PC-3 (cell line): ENCODE measurements at regions not wholly inside any gene's neighbourhood (a gene's known extent, or its start where the extent isn't known, plus 50 kb on each side); places are given as distances from the start of the nearest gene placed in this dataset.

Experiments used
- ATAC-seq: fragments of 200-7000 bp; cut with Tn5 transposase; 2 replicates; pipeline ENCODE4 v1.9.1; 2020; ENCODE audit warnings: mild to moderate bottlenecking, moderate library complexity
- BruUV-seq: library from RNA; stranded (reverse); fragments of 400-500 nt; replicated peaks from 2 replicates; lab custom pipeline; 2021; lab: Mats Ljungman, UMichigan
- CTCF ChIA-PET: fragments of 300-600 bp; sonication (Branson Sonifier 250); formaldehyde crosslinking; loops from one replicate; lab custom pipeline; 2022; ENCODE audit warnings: antibody characterized with exemption; lab: Charles Lee
- POLR2A ChIA-PET: fragments of 300-600 bp; sonication (Branson Sonifier 250); formaldehyde crosslinking; loops from one replicate; lab custom pipeline; 2022; ENCODE audit warnings: antibody characterized with exemption; ENCODE audit not compliant: unreplicated experiment; lab: Charles Lee
- DNase-seq: peaks from one replicate; pipeline ENCODE4 v3.0.0-alpha.2; 2015
- H2AFZ ChIP-seq: fragments of 300-600 bp; sonication (generic); 2 replicates; pipeline ENCODE4 v1.6.0; 2016; ENCODE audit warnings: antibody characterized with exemption, low read length
- H3F3A ChIP-seq: fragments of 300-600 bp; sonication (generic); one replicate; pipeline ENCODE4 v1.6.0; 2017; ENCODE audit warnings: antibody characterized with exemption, low read length, control low read depth, mild to moderate bottlenecking; ENCODE audit not compliant: unreplicated experiment
- H3K27ac ChIP-seq: fragments of 300-600 bp; sonication (generic); 2 replicates; pipeline ENCODE4 v1.5.1; 2016; ENCODE audit warnings: mild to moderate bottlenecking, low read length
- H3K27me3 ChIP-seq: fragments of 300-600 bp; sonication (generic); 2 replicates; pipeline ENCODE4 v1.6.1; 2016; ENCODE audit warnings: low read length, mixed read lengths
- H3K36me3 ChIP-seq: fragments of 300-600 bp; sonication (generic); 2 replicates; pipeline ENCODE4 v1.6.1; 2016; ENCODE audit warnings: low read depth, mixed run types, low read length, mixed read lengths
- H3K4me1 ChIP-seq: fragments of 300-600 bp; sonication (generic); 2 replicates; pipeline ENCODE4 v1.5.1; 2016; ENCODE audit warnings: low read length; ENCODE audit not compliant: insufficient read depth
- H3K4me2 ChIP-seq: fragments of 300-600 bp; sonication (generic); 2 replicates; pipeline ENCODE4 v1.6.0; 2016; ENCODE audit warnings: low read length
- H3K4me3 ChIP-seq: fragments of 300-600 bp; sonication (generic); 2 replicates; pipeline ENCODE4 v1.5.1; 2016; ENCODE audit warnings: mild to moderate bottlenecking, low read length, mixed read lengths
- H3K79me2 ChIP-seq: fragments of 300-600 bp; sonication (generic); 2 replicates; pipeline ENCODE4 v1.6.1; 2017; ENCODE audit warnings: low read length, mixed read lengths
- H3K9ac ChIP-seq: fragments of 300-600 bp; sonication (generic); 2 replicates; pipeline ENCODE4 v1.6.0; 2016; ENCODE audit warnings: mild to moderate bottlenecking, low read length
- H3K9me2 ChIP-seq: fragments of 300-600 bp; sonication (generic); replicated peaks from 2 replicates; pipeline ENCODE4 v1.6.1; 2016; ENCODE audit warnings: mixed run types, low read length, mixed read lengths
- H3K9me3 ChIP-seq: fragments of 300-600 bp; sonication (generic); 2 replicates; pipeline ENCODE4 v1.6.1; 2016; ENCODE audit warnings: low read length, mixed read lengths
- H4K20me1 ChIP-seq: fragments of 300-600 bp; sonication (generic); 2 replicates; pipeline ENCODE4 v1.6.1; 2016; ENCODE audit warnings: low read length, mixed read lengths
- EZH2 ChIP-seq: fragments of 300-600 bp; sonication (generic); IDR thresholded peaks from one replicate; pipeline ENCODE4 v1.6.1; 2017; ENCODE audit warnings: antibody characterized with exemption, mild to moderate bottlenecking, low read length; ENCODE audit not compliant: unreplicated experiment
- EZH2phosphoT487 ChIP-seq: fragments of 300-600 bp; sonication (generic); IDR thresholded peaks from 2 replicates; pipeline ENCODE4 v1.6.1; 2018; ENCODE audit warnings: mild to moderate bottlenecking, antibody characterized with exemption, low read length, borderline replicate concordance
- intact Hi-C: fragments of 100-400 bp; cut with micrococcal nuclease; formaldehyde crosslinking; loops from 2 replicates; pipeline ENCODE4 v1.9.0; 2023
- TF ChIP-seq, protein P1 (sequence below): fragments of 300-600 bp; sonication (generic); conservative IDR thresholded peaks from 2 replicates; pipeline ENCODE4 v1.5.1; 2017; ENCODE audit warnings: antibody characterized with exemption, low read depth, mild to moderate bottlenecking, low read length

GRCh38 chr5:118321081-118321480 lies 667.3 kb downstream of the DTWD2 start:
- Histone ChIP-seq H3K4me2 (no peak overlapping the region), H2AFZ (no peak overlapping the region), H3K4me3 (no peak overlapping the region), H3K9me3 (no peaks in the 10 kb centered on the region; the same call in 1 of the 2 replicates), H3K9me2 (no peaks in the 10 kb centered on the region), H3F3A (no peaks in the 10 kb centered on the region), H4K20me1 (no peaks in the 10 kb centered on the region), H3K36me3 (no peaks in the 10 kb centered on the region), H3K27ac (no peak overlapping the region), H3K27me3 (no peaks in the 10 kb centered on the region), H3K9ac (no peak overlapping the region), H3K4me1 (no peaks in the 10 kb centered on the region), H3K79me2 (no peaks in the 10 kb centered on the region)
- intact Hi-C loops: no loop called here
- ChIA-PET CTCF (no interaction called here), POLR2A (no interaction called here)
- TF ChIP-seq EZH2 (no peak), EZH2phosphoT487 (no peak)
- TF ChIP-seq, protein P1, sequence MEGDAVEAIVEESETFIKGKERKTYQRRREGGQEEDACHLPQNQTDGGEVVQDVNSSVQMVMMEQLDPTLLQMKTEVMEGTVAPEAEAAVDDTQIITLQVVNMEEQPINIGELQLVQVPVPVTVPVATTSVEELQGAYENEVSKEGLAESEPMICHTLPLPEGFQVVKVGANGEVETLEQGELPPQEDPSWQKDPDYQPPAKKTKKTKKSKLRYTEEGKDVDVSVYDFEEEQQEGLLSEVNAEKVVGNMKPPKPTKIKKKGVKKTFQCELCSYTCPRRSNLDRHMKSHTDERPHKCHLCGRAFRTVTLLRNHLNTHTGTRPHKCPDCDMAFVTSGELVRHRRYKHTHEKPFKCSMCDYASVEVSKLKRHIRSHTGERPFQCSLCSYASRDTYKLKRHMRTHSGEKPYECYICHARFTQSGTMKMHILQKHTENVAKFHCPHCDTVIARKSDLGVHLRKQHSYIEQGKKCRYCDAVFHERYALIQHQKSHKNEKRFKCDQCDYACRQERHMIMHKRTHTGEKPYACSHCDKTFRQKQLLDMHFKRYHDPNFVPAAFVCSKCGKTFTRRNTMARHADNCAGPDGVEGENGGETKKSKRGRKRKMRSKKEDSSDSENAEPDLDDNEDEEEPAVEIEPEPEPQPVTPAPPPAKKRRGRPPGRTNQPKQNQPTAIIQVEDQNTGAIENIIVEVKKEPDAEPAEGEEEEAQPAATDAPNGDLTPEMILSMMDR: no peak
- ATAC-seq (no peak), DNase-seq (no peak)
- no TSS peak for BruUV-seq

GRCh38 chr5:118320121-118320520 lies 668.2 kb downstream of the DTWD2 start:
- Histone ChIP-seq H2AFZ (no peak overlapping the region), H3K27me3 (no peaks in the 10 kb centered on the region), H3K4me1 (no peaks in the 10 kb centered on the region), H3F3A (no peaks in the 10 kb centered on the region), H3K4me3 (no peak overlapping the region), H3K4me2 (no peak overlapping the region), H3K9ac (no peak overlapping the region), H4K20me1 (no peaks in the 10 kb centered on the region), H3K9me2 (no peaks in the 10 kb centered on the region), H3K36me3 (no peaks in the 10 kb centered on the region), H3K79me2 (no peaks in the 10 kb centered on the region), H3K9me3 (no peaks in the 10 kb centered on the region), H3K27ac (no peak overlapping the region)
- BruUV-seq: no TSS peak
- ATAC-seq (no peak), DNase-seq (no peak)
- intact Hi-C loops: no loop called here
- POLR2A ChIA-PET: no interaction called here
- no peak for TF ChIP-seq EZH2phosphoT487
- no peak for TF ChIP-seq EZH2
- TF ChIP-seq, protein P1: no peak
- CTCF ChIA-PET: no interaction called here

DNA sequence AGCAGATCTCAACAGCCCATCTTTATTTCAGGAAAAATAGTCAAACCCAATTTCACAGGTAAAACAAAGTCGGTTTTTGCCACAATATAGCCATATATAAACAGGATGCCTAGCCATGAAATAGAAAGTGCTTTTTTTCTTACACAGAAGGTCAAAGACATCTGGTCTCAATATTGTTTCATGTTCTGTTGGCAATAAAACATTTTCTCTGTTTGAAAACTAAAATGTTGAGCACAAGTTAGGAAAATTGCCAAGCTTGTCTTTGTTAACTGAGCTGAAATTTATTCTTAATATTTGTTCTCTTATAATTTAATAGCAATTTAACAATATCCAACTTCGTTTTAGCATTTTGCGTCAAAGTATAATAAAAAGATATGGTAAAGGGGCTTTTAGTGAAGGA lies 673.4 kb downstream of the DTWD2 start:
- ATAC-seq (no peak), DNase-seq (no peak)
- BruUV-seq: no TSS peak
- H3K4me2 ChIP-seq: no peak overlapping the region
- no peaks in the 10 kb centered on the region for H3K4me1 ChIP-seq
- ChIA-PET CTCF (no interaction called here), POLR2A (interaction anchor here (0.7 kb wide), 1 partner anchor 128 kb away, joined by 3 read pairs; no protein-coding TSS in a partner anchor)
- no peaks in the 10 kb centered on the region for H3K27me3 ChIP-seq
- no peak overlapping the region for H3K27ac ChIP-seq
- no peak overlapping the region for H3K9ac ChIP-seq
- H3K36me3 ChIP-seq: no peaks in the 10 kb centered on the region
- H3K9me2 ChIP-seq: no peaks in the 10 kb centered on the region
- intact Hi-C loops: no loop called here
- H3K4me3 ChIP-seq: no peak overlapping the region
- H3K79me2 ChIP-seq: no peaks in the 10 kb centered on the region
- H2AFZ ChIP-seq: no peak overlapping the region
- H3K9me3 ChIP-seq: no peaks in the 10 kb centered on the region
- TF ChIP-seq EZH2 (no peak), EZH2phosphoT487 (no peak)
- TF ChIP-seq, protein P1: no peak
- H4K20me1 ChIP-seq: no peaks in the 10 kb centered on the region
- no peaks in the 10 kb centered on the region for H3F3A ChIP-seq
